ENCODE measurements at regions not wholly inside any gene's neighbourhood (a gene's known extent, or its start where the extent isn't known, plus 50 kb on each side); places are given as distances from the start of the nearest gene placed in this dataset.
"Not testable (repeated sequence)": the region's sequence is repeated elsewhere in the genome, so short reads cannot be mapped to it uniquely, and the experiment has no call there.

DNA sequence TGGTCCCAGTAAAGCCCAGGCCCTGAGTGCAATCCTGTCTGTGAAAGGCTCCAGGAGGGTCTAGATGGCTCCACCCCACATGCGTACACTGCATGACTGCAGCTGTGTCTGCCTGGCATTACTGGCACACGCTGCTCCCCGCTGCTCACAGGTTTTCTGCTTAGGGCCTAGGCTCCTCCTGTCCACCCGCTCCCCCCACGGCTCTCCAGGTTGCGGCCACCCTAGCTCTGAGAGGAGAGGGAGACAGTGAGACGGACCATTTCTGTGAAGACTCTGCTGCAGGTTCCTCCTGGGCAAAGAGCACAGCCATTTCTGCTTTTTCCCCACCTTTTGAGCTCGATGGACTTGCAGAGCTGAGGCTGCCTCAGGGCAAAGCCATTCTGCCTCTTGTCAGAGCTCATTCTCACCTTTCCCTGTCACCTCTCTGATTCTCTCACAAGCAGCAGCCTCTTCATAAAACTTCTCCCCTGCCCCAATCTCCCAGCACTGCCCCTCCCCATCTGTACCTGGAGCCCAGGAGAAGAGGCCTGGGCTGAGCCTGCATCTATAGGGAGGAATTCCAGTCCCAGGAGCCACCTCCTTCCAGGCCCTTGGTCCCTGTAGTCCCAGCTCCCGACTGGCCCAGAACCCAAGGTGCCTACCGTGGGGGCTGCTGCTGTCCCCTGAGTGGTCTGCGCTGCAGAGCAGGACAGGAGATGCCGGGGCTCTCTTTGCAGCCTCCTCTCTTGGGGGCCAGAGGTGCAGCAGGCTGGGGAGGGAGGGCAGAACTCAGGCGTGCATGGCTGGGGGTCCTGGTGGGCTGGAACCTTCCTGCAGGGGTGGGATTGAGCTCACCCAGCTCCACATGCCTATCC, 433.7 kb upstream of the B3GAT1 start:
- no peak for DNase-seq (ENCODE audit: low read depth)

DNA sequence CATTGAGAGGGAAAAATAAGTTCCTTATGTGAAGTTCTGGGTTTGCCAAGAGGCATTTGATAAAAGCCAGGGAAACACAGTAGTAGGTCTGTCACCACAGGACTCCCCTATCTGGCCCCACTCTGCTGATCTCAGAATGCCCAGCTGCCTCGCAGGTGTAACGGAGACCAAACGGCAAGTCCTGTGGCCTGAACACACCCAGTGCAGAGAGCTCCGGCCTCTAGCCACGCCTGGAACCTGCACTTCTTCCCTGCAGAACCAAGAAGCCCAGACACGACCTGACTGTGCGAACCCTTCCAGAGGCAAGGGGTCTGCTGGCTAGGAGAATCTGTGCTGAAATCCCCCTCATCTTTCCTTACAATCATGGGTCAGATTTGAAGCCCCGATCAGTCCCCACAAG, 432.8 kb upstream of the B3GAT1 start:
- no peak for DNase-seq (ENCODE audit: low read depth)

DNA sequence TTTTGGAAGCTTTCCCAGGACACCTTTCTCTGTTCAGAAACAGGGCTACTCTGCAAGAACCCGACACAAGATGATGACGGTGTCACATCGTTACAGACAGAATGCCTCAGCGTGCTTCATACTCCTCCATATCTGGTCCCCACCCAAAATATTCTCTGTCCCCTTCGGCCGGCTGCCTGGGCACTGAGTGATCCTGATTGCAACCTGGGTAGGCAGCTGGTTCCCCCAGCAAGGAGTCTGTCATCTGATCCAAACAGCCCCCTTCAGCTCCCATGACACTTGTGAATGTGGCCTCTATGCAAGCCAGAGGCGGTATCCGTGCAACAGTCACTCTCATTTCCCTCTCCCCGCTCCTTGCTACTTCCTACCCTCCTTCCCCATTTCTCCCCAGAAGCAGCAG, 431.7 kb upstream of the B3GAT1 start:
- no peak for DNase-seq (ENCODE audit: low read depth)

DNA sequence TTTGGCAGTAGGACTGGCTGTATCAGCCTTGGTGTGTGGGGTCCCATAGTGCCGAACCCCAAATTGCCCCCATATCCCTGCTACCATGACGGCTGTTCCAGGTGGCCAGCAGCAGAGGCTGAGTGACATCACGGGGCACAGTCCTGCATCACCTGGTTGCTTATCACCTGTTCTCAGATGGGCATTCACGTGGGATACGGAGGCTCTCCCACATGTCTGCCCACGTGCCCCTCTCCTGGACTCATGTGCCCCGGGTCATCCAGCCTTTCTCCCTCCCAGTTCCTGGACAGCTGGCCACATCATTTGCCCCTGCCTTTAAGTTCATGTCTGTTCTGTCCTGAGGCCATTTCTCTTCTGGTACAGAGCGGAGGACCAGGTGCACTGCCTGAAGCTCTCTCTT, 431.0 kb upstream of the B3GAT1 start:
- no peak for DNase-seq (ENCODE audit: low read depth)

DNA sequence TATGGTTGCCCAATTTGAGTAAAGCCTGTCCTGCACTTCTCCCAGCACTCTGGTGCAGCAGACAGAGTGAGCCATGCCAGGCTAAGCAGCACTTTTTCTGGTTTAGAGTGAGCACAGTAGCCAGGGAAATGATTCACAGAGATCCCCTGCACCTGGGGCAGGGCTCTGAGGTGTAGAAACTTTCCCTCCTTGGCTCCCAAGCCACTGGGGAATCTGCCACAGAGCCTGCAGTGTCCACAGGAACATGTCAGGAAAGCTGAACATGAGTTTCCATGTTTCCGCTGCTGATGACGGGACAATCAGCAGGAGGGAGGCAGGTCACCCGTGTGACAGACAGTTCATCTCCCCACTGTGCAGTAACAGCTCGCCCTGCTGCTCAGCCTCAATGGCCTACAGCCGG, 429.9 kb upstream of the B3GAT1 start:
- DNase-seq (ENCODE audit: low read depth): no peak

DNA sequence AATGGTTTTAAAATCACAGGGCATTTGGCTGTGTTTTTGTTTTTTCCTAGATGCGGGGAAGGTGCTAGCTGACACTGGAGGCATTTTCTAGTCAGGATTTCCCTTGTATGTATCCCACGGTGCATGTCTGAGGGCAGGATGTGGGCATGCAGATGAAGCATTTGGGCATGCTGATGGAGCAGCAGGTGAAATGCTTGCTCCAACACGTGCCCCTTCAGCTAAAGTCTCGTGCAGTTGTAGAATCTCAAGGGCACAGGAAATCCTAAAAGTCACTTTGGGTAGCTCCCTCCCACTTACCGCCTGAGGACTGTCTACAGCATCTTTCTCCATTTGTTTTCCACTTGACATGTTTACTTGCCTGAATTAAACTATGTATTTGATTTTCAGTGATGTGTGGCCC, 429.4 kb upstream of the B3GAT1 start:
- no peak for DNase-seq (ENCODE audit: low read depth)

DNA sequence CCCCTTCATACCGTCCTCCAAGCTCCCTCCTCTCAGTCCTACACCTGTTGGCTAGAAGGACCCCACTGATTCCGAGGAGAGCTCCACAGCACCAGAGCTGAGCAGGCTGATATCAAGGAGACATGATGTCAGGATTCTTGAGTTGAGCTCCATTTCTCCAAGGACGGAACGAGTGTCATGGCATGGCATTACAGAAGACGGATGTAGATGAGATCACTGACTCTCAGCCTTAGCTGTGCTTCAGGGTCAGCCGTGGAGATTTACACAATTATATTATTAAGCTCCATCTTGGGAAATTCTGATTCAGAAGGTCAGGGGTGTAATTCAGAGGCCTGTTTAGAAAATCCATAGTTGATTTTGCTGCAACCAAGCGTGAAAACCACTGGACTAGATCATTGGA, 428.9 kb upstream of the B3GAT1 start:
- DNase-seq (ENCODE audit: low read depth): no peak

DNA sequence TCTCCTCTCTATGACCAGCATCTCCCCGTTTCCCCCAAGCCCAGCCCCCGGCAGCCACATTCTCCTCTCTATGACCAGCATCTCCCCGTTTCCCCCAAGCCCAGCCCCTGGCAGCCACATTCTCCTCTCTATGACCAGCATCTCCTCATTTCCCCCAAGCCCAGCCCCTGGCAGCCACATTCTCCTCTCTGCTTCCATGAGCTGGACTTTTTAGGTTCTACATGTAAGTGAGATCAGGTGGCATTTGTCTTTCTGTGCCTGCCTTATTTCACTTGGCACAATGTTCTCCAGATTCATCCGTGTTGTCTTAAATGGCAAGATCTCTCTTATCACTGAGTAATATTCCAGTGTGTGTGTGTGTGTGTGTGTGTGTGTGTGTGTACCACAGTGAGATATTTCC, 428.1 kb upstream of the B3GAT1 start:
- not testable (repeated sequence) for DNase-seq (ENCODE audit: low read depth)

DNA sequence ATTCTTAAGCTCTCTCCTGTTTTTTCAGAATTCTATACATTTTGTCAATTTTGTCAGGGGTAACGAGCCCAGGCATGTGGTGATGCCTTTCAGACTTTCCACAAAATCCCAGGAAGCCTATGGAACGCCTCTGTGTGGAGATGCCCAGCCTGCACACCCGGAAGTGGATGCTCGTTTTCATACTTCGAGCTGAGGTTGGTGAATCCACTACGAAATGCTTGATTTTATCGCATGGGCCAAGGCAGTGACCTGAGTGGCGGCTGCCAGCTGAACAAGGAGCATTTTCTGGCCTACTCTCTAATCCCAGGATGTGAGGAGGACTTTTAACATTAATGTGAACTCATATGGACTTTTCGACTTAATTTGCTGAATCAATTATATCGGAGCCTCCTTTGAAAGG, 426.7 kb upstream of the B3GAT1 start:
- no peak for DNase-seq (ENCODE audit: low read depth)

DNA sequence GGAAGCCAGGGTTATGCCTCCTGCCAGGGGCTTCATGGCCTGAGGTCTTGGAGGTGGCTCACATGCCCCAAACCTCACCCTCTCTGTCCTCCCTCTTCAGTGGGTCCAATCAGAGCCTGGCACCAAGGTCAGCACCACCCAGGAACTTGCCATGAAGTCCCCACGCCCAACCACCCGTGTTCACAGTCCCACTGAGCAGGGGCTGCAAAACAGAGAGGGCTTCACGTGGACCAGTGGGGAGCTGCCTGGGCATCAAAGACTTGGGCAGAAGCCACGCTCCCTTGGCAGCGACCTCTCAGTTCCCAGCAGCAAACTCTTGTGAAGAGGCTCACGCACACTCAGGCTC, 425.8 kb upstream of the B3GAT1 start:
- no peak for DNase-seq (ENCODE audit: low read depth)

DNA sequence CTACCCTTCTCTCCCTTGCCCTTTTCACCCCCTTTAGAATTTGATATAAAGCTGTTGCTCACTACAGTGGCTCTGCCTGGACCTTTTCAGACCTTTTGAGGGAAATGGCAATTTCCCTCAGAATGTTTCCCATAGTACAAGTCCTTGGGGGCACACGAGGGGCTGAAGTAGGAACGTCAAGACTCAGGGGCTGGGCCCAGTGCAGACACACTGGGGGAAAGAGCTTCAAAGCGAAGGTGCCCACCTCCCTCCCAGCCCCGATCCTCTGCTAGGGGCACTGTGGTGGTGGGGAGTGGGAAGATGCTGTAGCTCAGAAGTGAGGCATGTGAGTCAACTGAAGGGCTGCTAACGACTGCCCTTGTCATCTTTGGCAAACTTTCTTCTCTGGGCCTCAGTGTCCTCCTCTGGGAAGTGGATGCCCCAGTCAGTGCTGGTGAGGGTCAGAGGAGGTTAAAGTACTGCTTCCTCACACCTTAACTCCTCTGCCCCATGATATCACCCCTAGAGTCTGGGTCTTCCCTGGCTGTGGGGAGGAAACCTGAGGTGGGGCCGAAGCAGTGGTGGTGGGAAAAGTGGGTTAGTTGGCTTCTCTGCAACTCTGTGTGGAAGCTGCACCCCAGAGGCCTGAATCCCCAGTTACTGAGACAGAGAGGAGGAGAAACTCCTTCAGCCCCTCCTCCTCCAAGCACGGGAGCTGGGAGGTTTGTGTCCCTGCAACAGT, 425.3 kb upstream of the B3GAT1 start:
- DNase-seq (ENCODE audit: low read depth): no peak

DNA sequence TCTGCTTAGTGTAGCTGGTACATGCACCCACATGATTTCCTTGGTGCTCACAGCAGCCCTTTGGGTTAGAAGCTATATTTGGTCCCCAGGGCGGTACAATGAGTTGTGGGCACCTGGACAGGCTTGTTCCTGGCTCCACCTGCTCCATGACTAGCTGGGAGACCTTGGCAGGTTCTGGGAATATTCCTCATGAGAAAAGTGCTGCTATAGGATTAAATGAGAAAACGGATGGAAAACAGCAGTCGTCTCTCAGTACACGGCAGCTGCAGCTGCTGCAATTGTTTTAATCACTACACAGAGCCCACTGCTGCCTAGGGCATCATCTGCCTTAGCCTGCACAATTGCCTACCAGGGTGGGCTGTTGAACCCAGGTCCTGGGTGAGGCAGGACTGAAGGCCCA, 424.5 kb upstream of the B3GAT1 start:
- DNase-seq (ENCODE audit: low read depth): no peak

DNA sequence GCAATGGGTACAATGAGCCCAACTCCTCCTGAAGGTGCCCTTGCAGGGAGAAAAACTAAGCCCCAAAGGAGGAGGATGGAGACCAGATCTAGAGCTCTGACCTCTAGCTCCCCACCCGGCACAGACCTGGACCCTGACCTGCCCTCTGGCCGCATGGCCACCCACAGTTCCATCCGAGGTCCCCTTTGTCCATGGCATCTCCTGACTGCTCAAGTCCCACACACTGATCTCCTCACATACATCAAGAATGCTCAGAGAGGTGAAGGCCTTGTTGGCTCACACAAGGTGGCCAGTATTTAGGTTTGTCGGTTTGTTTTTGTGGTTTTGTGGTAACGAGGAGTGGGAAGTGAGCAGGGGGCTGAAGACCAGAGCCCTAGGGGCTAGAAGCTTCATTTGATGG, 423.5 kb upstream of the B3GAT1 start:
- DNase-seq (ENCODE audit: low read depth): no peak

DNA sequence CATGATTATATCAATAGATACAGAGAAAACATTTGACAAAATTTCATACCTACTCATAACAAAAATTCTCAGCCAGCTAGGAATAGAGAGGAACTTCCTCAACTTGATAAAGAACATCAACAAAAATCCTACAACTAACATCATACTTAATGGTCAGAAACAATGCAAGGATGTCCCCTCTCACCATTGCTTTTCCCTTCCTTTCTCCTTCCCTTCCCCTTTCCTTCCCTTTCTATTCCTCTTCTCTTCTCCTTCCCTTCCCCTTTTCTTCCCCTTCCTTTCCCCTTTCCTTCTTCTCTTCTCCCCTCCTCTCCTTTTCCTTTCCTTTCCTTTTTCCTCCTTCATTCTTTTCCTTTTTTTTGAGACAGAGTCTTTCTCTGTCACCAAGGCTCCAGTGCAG, 418.3 kb upstream of the B3GAT1 start:
- no peak for DNase-seq (ENCODE audit: low read depth)

DNA sequence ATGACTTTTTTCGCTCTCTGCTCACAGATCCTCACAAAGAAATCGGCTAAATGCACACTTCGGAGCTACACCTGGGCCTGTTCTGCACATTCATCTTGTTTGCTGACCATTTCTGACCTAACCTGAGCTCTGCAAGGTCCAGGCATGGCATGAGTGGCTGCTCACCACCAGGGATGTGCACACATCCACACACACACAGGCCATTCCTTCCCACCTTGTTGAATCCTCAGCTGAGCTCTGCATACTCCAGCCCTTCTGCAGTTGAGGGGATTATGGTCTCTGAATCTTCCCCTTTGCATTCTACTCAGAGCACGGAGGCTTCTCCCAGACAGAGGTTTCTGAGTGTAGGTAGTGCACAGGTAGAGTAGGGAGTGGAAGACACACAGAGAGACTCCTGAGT, 411.9 kb upstream of the B3GAT1 start:
- DNase-seq (ENCODE audit: low read depth): no peak

DNA sequence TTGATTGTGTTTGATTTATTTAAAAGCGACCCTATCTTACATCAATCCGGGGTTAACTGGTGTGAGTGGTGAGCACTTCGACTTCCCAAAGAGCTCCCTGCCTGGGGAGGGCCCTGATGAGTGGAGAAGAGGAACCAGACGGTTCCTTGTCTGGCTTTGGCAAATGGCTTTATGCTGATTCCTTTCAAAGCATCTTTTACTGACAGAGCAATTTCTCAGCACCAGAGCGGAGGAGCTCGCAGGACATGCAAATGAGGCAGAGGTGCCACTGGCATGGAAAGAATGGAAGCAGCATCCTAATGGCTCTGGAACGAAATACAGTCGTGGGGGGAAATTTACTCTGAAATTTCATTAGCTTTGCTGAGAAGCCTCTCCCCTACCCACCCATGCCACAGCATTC, 410.9 kb upstream of the B3GAT1 start:
- DNase-seq (ENCODE audit: low read depth): no peak

DNA sequence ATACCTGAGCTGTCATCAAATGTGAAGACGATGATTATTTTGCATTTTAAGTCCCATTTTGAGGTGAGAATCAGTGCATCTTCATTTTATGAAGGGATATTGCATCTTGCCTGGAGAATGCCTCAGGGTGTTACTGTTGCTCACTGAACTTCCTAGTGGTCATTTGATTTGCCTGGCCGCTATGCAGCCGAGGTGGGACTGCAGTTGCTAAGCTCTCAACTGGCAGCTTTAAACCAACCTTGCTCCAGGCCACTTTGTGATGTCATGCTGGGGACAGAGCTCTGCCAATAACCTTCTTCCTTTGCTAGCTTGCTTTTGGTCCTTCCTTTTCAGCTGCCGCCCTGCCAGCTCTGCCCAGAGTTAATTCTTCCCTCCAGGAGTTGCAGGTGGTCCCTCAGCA, 409.4 kb upstream of the B3GAT1 start:
- DNase-seq (ENCODE audit: low read depth): no peak

DNA sequence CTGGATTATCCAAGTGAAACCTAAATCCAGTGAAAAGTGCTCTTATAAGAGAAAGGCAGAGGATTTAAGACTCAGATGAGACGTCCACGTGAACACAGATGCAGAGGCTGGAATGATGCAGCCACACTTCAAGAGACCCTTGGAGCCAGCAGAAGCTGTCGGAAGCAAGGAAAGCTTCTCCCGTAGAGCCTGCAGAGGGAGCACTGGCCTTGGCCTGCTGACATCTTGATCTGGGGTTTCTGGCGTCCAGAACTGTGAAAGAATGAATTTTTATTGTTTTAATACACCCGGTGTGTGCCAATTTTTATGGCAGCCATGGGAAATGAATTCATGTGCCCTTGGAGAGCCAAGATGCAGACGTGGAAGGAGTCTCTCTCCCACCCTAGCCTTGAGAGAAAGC, 407.0 kb upstream of the B3GAT1 start:
- no peak for DNase-seq (ENCODE audit: low read depth)

DNA sequence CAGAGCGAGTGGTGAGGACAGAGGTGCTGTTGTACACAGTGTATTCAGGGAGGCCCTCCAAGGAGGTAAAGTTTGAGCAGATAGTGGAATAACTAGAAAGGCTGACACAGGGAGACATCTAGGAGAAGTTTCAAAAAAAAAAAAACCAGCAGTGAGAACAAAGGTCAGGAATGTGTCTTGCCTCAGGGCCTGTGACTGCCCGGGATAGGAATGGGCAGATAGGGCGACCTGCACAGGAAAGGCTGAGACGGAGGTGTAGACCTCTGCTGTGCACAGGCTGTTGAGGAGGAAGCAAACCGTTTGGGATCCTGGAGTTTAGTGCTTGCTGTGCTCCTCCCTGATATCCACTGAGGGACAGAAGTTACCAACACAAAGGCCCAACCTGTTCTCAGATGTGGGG, 406.5 kb upstream of the B3GAT1 start:
- no peak for DNase-seq (ENCODE audit: low read depth)

DNA sequence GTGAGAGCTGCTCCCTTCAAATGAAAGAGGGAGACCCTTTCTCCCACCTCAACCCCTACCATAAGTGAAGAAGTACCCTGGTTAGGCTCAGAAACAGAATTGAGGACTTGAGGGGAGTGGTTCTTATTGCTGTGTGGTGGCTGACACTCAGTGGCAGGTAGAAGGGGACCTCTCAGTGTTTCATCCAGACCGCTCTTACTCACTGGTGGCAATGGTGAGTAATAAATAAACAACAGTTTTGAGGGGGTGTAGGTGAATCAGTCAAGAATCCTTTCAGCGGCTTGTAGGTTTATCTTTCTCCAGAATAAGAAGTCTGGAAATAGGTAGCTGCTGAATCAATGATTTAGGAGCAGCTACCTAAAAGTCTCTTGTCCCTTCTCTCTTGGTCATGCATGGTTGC, 403.4 kb upstream of the B3GAT1 start:
- no peak for DNase-seq (ENCODE audit: low read depth)

DNA sequence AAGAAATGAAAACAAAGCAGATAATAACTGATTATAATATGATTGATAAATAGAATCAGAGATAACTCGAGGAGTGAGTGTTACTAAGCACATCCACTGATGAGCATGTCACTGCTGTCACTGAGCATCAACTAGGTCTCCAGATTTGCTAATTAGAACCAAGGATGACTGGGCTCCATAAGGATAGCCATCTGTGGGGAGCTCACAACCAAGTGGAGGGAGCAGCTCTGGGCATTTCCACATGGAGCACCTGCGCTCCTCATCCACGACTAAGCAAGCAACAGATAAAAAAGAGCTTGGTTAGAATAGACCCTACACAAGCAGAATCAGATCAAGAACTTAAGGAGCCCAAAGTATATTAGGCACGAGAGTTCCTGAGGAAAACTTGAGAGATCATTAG, 396.0 kb upstream of the B3GAT1 start:
- DNase-seq (ENCODE audit: low read depth): no peak

DNA sequence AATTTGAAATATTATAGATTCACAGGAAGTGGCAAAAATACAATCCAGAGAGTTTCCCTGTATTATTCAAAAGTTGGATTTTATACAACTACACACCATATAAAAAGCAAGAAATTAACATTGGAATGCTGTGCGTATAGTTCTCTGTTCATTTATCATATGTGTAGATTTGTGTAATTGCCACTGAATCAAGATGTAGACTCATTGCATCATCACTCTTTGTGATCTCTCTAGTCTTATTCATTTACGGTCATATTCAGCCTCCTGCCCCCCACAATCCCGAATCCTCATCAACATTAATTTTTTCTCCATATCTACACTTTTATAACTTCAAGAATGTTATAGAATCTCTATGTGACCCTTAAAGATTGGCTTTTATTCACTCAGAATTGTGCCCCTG, 390.6 kb upstream of the B3GAT1 start:
- DNase-seq (ENCODE audit: low read depth): no peak

DNA sequence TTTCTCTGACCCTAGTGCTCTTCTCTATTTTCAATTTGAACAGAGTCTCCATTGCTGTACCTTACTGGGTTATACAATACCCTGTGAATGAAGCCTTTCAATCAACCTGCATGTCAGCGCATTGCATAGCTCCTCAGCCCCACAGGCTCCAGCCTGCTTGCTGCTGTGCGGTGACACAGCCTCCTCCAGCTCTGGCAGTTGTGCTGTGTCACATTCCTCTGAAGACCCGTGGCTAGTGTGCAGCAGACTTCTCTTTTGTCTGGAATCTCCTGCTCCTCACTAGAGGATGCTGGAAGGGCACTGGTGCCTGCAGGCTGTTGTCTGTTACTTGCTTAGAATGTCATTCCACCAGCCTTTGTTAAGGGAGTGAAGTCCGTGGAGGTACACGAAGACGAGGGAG, 390.1 kb upstream of the B3GAT1 start:
- no peak for DNase-seq (ENCODE audit: low read depth)

DNA sequence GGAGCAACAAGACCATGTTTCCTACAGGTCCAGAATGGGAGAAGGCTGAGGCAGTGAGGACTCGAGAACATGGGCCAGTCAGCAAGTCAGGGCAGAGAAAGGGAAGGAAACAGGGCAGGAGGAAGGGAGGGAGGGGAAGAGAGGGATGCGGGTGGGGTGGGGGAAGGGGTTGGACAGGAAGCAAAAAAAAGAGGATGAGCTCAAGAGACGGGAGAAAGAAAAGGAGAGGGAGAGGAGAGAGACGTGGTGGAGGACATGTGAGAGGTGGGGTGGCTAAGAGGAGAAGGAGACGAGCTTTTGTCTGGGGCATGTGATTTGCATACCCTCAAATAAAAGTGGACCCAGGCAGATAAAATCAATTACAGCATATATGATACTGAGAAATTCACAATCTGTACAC, 389.5 kb upstream of the B3GAT1 start:
- no peak for DNase-seq (ENCODE audit: low read depth)

Measured in iris pigment epithelial cell (primary cell).